Skin of body (tissue), 1 donor: ENCODE measurements at regions not wholly inside any gene's neighbourhood (a gene's known extent, or its start where the extent isn't known, plus 50 kb on each side); places are given as distances from the start of the nearest gene placed in this dataset.

Source experiments
- DNase-seq: peaks from one replicate; lab custom pipeline; 2025; lab: John Stamatoyannopoulos, UW

DNA sequence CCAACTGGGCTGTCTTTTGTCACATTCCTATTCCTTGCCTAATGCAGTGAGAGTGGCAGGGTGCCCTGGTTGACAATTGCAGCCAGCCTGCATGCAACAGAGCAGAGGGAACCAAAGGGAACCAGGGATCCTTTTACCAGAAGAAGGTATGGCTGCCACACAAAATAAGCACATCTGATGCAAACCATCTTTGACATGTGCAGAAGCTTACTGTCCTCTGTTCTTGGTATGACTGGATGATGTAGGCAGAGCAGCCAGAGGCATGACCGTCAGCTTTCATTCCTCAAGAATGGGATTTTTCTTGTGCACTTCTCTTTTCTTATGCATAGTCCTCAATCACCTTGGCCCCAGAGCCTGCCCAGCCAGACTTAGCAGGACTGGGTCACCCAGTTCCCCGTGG is 116.1 kb downstream of the UQCRFS1 start:
- no peak for DNase-seq

DNA sequence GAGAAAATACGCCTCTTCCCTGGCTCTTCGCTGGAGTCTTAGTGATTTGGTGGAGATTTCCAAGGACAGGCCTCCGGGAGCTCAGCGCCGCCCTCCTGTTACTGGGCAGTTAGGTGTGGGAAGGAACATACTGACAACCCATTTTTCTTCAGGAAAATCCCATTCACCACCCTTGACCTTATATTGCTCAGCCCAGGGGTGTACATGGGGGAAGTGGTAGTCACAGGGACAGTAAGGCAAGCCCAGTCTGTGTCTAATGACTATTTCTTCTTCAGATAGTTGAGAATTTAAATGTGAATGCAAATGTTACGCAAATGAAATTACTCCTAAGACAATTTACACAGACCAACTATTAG is 119.4 kb downstream of the UQCRFS1 start:
- DNase-seq: no peak

- no peak for DNase-seq
Observed at GRCh38 chr19:29092712-29093552, 120.0 kb downstream of the UQCRFS1 start.

GRCh38 chr19:29090783-29091526 is 122.0 kb downstream of the UQCRFS1 start:
- no peak for DNase-seq

DNA sequence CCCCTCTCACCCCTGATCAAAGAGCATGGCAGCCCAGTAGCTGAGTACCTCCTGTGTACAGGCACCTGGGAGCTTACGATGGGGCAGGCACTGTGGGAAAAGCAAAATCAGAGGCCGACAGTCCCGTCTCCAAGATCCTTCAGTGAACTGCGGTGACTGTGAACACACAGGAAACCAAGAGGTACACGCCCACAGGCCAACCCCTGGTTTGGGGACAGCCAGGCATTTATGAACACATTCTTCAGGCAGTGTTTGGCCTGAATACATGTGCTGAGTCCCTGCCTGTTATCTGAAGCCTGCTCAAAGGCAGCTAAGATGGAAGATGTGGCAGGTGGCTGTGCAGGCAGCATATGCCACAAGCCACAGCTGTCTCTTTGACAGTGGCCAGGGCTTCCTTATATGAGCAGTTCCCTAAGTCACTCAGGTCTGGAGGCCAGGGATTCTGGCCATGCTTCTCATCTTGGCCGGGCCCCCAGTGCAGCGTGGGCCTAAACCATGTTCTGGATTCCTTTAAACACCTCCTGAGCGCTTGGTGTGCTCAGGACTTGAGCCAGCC is 123.6 kb downstream of the UQCRFS1 start:
- DNase-seq: no peak

- no peak for DNase-seq
Observed at GRCh38 chr19:29088761-29089160, 124.2 kb downstream of the UQCRFS1 start.

DNA sequence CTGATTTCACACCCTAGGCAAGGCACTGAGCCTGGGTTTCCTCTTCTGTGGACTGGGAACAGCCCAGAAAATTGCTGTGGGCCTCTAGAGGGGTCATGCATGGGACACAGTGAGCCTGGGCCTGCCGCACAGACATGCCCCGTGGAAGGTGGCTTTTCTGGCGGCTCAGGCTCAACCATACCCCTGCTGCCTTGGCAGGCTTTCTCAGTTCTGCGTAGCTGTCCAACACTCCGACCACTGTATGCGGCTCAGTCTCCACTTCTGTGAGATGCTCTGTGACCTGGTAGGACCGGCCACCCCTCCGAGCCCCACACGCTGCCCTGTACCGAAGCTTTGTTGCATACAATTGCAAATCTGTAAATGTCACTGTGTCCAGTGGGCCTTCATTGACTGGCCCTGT is 126.3 kb downstream of the UQCRFS1 start:
- DNase-seq: no peak

DNA sequence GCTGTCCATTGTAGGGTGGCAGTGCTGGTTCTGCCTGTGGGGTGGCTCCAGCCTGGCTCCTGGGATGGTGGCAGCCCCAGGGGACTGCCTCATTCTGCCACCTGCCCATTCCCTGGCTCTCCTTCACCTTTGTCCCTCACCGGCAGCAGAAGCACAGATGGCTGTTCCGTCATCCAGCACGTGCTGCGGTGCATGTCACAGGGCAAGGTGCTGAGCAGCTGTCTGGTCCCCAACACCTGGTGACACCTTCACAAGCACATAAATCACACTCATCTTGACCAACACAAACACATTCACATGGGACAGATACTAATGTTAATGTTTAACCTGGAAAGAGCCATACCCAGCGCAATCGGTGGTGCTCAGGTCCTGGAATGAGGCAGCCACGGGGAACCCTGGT is 126.8 kb downstream of the UQCRFS1 start:
- no peak for DNase-seq

DNA sequence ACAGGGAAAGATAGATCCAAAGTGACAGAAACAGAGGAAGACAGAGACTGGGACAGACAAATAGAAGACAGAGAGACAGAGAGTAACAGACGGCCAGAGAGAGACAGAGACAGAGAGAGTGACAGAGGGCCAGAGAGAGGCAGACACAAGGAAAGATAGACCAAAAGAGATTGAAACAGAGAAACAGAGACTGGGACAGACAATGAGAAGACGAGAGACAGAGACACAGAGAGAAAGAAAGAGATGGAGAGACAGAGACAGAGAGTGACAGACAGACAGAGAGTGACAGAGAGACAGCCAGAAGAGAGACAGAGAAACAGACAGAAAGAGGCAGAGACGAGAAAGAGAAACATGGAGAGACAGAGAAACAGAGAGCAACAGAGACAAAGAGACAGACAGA is 127.3 kb downstream of the UQCRFS1 start:
- no peak for DNase-seq

DNA sequence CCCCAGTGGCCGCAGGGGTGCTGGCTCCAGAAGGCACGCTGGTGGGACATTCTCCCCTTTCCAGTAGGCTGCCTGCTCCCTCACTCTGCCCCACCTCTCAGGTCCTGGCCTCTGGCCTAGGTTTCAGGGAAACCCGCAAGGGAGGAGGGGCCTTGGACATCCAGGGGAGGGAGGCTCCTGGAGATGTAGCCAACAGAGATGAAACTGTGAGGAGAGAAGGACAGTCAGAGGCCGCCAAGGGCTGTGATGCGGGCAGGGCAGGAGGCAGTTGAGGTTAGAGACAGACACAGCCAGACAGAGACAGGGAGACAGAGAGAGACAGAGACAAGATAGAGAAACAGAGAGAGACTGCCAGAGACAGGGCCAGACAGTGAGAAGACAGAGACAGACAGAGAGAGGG is 127.7 kb downstream of the UQCRFS1 start:
- no peak for DNase-seq

- no peak for DNase-seq
Observed at GRCh38 chr19:29084266-29084665, 128.7 kb downstream of the UQCRFS1 start.

GRCh38 chr19:29083863-29084262 is 129.1 kb downstream of the UQCRFS1 start:
- DNase-seq: no peak

DNA sequence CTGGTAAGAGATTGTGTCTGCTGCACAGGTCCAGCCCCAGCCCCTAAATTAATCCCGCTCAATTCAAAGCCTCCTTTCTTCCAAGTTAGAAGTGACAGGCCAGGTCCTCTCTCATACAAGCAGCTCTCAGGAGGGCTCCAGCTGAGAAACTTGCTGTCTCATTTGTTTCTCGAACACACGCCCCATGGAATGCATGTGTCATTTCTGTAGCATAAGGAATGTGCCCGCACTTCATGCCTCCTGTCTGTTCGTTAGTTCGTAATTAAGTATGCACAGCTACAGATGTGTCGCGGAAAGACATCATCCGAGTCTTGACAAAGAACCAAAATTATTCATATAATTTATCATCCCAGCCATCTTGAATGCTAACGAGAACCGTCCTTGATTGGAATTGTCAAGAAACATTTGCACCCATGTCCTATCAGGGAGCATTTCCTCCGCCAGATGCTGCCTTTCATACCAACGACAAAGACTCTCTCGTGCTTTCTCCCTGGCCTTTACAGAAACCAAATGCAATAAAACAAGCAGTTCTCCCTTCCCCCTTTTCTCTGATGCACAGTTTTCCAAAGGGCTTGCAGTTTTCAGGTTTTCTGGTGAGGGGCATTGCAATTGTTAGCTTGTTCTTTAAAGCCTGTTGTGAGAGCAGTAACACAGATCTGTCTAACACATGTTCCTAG is 133.5 kb downstream of the UQCRFS1 start:
- DNase-seq: peak; percentile 68

DNA sequence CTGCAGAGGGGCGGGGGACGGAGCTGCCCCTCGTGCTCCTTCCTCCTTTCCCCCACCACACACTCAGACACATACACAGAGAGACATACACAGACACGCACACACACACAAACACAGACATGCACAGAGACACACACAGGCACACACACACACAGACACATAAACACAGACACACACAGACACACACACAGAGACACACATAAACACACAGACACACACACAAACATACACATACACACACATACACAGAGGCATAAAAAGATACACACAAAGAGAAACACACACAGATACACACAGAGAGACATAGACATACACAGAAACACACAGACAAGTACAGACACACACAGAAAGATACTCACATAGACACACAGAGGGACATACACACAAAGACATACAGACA is 136.0 kb downstream of the UQCRFS1 start:
- DNase-seq: no peak

GRCh38 chr19:29076161-29076560 is 136.8 kb downstream of the UQCRFS1 start:
- no peak for DNase-seq

DNA sequence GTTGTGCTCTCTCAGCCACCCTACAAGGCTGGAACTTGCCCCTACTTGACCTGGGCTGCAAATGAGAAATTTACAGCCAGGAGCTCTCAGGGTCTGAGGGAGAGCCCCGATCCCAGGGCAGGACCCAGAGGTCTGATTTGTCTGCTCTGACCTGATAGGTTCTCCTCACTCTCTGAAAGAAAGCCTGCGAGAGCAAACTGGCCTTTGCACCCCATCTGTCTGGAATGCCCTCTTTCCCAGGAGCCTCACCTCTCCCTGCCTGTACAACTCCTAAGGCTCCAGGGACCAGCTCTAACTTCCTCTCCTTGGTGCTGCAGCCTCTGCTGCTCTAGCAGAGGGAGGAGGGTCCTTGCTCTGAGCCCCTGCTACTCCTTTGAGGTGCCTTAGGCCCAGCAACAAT is 137.8 kb downstream of the UQCRFS1 start:
- DNase-seq: no peak

- no peak for DNase-seq
Observed at GRCh38 chr19:29074579-29074978, 138.4 kb downstream of the UQCRFS1 start.

GRCh38 chr19:29067831-29068230 is 145.1 kb downstream of the UQCRFS1 start:
- DNase-seq: no peak

- DNase-seq: no peak
Observed at GRCh38 chr19:29062475-29063435, 150.2 kb downstream of the UQCRFS1 start.

GRCh38 chr19:29060813-29061364 is 152.1 kb downstream of the UQCRFS1 start:
- no peak for DNase-seq

- DNase-seq: no peak
Observed at GRCh38 chr19:29056535-29056934, 156.4 kb downstream of the UQCRFS1 start.
